Inflammatory macrophage treated with lipopolysaccharide for 1 hour (primary cell): ENCODE measurements at regions not wholly inside any gene's neighbourhood (a gene's known extent, or its start where the extent isn't known, plus 50 kb on each side); places are given as distances from the start of the nearest gene placed in this dataset.
"Not testable (repeated sequence)": the region's sequence is repeated elsewhere in the genome, so short reads cannot be mapped to it uniquely, and the experiment has no call there.

ENCODE experiments used
- DNase-seq, 2 donors: peaks; one replicate each; pipeline ENCODE4 v3.0.0-alpha.2; 2020 to 2022

GRCh38 chr6:44036699-44037101, 90.6 kb downstream of the MRPL14 start:
- peak; percentile 70 to 73 for DNase-seq

DNA sequence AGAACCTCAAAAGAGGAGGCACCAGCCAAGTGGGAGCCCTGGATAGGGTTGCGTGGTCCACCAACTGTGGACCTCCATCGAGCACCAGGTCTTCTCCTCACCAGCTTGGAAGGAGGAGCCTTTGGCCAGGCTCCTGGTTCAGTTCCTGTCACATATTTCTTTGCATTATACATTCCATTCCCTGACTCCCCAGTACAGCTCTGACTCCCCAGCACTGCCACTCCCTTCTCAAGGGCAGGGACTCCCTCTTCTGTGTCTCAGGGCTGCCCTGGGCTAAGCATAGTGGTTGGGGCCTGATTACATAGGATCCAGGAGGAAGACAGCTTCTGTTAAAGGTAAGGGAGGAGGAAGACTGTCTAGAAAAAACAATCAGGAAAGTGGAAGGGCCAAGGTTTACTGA, 91.1 kb downstream of the MRPL14 start:
- DNase-seq: no peak

DNA sequence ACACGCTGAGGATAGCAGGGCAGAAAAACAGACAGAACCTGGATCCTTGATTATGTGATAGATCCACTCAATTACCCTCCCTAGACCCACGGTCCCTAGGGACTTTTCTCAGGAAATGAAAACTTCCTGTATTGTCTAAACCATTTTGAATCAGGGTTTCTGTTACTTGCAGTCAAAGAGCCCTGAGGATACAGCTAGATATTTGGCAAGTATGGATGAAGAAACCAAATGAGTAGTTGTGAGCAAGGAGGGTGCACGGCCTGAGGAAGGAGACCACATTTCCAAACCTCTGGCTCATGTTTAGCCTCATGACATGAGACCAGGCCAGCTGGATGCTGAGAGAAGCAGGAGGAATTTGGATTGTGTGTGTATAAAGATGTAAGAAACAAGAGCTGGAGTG, 91.6 kb downstream of the MRPL14 start:
- DNase-seq: peak; percentile 77 to 87

DNA sequence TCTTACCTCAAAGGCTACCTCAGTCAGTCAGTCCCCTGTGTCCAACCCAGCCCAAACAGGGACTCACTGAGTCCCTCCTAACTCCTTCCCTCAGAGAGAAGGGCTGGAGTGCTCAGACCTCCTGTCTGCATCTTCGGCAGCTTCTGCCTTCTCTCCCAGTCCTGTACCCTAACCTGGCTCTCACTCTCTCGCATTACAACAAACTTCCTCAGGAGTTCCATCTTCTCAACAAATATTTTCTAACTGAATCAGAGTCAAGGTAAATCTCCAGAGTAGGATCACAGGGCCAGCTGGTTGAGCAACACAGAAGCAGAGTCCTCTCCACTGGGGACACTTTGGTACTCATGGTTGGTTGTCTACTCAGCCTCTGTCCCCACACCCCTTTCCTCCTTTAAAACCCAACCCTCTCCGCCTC, 92.3 kb downstream of the MRPL14 start:
- no peak for DNase-seq

GRCh38 chr6:44034391-44034861, 92.8 kb downstream of the MRPL14 start:
- peak; percentile 33 to 61 for DNase-seq

DNA sequence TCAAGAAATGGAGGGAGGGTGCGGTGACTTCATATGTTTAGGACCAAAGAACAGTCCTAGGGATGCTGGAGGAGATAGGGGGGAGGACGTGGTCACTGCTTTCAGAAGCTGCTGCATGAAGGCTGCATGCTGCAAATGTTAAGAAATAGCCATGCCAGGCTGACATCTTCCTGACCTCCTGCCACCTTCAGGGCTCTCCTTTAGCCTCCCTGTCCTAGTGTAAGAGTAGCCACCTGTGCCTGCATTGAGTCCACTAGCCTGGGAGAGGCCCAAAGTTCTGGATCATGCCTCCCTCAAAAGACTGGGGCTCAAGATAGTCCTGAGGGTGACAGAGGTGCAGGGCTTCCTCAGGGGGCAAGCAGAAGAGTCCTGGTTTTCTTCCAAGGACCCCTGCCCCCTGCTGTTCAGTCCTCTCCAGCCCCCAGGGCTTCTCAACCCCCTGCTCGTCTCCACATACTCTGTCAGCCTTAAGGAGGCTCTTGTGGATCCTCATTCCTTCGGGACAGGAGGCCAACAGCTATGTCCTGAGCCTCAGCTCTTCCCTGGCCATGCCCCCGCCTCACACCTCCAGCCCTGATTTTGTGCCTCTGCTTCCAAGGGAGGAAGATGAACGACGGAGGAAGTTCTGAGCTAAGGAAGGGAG, 96.3 kb downstream of the MRPL14 start:
- no peak for DNase-seq

DNA sequence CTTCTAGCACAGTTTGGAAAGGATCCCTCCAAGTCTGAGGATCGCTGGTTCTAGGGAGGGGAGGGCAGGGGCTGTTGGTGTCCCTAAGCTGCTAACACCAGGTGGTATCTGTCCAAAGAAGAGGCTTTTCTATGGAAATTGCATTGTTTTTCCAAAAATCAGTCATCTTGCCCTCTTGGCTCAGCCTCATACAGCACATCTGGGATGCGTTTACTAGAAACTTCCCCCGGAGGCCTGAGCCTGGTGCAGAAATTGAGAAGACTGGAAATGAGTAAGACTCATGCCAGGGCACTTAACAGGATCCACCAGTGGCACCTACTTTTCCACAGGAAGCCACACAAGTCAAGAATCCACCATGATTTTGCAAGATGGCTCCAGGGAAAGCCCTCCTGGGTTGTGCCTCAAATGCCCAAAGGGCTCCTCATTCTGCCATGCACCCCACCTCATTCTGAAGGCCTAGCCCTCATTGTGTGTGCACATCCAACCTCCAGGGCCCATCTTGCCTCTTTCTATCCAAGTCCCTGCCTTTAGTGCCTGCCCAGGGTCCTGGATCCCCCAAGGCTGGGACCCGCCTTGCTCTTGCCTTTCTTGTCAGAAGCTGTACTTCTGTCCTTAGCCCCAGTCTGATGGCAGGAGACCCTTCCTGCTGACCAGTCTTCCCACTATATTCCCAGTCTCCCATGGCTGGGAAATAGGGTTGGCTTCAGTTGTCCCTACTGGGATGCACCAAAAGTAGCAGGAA, 97.6 kb downstream of the MRPL14 start:
- no peak for DNase-seq

DNA sequence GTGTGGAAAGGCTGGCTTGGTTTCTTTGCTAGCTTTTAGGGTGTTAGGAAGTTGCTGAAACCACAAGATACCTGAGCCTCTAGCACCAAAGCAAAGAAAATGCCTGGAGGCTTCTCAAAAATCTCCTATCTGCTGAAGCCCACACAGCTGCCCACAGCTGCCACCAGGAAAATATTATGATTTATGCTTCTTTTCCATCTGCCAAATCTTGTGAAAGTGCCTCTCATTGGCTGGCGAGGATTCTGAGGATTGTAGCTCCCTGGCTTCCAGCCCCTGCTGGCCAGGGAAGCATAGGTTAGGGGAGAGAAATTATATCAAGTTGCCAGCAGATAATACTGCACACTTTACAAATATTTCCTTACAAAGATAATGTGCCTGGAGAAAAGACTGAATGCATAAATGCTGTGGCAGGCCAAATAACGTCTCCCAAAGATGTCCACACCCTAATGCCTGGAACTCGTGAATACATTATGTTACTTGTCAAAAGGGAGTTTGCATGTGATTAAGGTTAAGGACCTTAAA, 98.4 kb downstream of the MRPL14 start:
- no peak for DNase-seq

- no peak for DNase-seq
Measured at GRCh38 chr6:44025226-44025625, 102.0 kb downstream of the MRPL14 start.

DNA sequence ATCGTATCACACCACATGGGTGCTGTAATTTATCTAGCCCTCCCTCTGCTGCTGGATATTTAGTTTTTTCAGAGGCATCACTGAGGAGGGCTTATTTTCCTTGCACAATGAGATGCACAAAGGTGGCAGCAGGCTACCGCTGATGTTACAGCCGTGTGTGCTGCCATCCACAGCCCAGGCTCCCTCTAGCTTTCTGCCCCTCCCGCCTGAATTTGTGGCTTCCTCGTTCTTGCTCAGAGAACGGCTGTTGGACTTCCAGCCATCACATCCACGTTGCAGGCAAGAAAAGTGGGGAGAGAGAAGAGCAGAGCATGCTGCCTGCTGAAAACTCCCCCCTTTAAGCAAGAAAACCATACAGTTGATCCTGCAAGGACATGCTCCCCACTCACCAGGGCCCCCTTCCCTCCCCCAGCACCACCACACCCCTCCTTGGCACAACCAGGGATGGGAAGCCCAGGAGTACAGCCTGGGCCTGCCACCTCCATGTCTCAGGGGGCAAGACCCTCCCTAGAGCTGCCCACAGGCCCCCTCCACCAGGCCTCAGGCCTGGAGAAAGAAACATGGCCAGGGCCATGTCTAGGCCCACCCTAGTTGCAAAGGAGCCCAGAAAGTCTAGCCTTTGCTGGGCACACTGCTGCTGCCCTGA, 102.6 kb downstream of the MRPL14 start:
- DNase-seq: no peak

- no peak for DNase-seq
Measured at GRCh38 chr6:44023586-44024454, 103.4 kb downstream of the MRPL14 start.

- DNase-seq: no peak
Measured at GRCh38 chr6:44022671-44023352, 104.4 kb downstream of the MRPL14 start.

DNA sequence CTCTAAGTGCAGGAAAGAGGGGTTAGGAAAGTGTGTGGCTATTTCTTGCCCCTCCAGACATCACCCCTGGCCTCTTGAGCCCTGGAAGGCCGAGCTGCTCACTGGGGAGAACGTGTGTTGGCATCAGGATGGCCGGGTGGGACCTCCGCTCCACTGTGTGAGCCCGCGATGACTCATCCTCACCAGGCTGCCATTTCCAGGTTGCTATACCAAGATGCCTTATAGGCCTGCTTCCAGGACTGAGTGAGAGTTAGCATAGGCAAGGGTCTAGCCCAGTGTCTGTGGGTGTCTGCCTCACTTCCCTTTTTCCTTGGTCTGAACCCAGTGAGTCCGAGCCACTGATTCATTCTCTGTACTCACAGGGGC, 105.0 kb downstream of the MRPL14 start:
- DNase-seq: peak; percentile 58 to 65

DNA sequence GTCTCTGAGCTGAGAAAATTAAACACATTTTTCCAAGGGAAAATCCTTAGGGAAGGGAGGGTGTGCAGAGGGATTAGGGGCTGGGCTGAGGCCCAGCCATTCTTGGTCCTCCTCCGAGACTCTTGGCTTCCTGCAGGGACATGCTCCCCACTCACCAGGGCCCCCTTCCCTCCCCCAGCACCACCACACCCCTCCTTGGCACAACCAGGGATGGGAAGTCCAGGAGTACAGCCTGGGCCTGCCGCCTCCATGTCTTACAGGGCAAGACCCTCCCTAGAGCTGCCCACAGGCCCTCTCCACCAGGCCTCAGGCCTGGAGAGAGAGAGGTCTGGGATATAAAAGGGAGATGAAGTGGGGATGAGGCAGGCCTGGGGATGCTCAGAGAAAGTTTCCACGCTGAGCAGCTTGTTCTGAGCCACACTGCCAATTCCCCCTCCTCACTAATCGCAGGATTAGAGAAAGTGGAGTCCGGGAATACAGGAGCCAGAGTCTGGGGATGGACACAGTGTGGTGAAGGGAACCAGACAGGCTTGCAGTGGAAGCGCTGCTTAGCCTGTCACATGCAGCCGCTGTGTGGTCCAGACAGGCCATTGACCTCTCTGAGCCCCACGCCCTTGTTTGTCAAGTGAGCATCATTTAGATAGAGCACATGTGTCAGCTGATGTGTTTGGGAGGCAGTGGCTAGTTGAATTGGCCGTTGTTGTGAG, 105.5 kb downstream of the MRPL14 start:
- no peak for DNase-seq

DNA sequence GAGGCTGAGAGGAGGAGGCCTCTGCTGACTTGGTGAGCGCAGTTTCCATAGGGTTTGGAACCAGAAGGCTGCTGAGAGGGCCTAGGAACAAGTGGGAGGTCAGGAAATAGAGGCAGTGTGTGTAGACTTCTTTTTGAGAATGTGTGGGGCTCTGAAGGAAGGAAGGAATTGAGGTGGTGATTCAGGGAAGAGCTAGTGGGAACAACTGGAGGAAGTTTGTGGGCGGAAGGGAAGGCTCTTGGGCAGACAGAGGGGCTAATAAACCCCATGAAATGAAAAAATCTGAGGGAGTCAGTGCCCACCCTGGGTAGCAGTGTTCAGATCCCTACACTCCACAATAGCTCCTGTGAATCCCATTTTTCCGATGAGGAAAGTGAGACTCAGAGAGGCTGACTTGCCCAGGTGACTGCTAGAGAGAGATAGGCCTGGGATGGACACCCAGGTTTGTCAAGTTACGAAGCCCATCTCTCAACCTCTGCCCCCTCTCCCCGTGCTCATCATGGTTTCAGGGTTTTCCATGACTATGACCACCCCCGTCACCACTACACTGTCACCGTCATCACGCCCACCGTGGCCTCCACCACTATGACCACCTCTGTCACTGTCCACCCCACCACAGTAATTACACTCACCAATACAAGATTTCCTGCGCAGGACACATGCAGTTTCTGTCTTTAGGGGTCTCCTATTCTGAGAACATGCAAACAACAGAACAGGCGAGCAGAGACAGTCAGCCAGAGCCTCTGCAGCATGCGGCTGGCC, 106.4 kb downstream of the MRPL14 start:
- DNase-seq: no peak

GRCh38 chr6:44020148-44020547, 107.1 kb downstream of the MRPL14 start:
- DNase-seq: no peak

- not testable (repeated sequence) for DNase-seq
Measured at GRCh38 chr6:44017307-44017706, 109.9 kb downstream of the MRPL14 start.

GRCh38 chr6:44016131-44016870, 111.0 kb downstream of the MRPL14 start:
- no peak for DNase-seq

DNA sequence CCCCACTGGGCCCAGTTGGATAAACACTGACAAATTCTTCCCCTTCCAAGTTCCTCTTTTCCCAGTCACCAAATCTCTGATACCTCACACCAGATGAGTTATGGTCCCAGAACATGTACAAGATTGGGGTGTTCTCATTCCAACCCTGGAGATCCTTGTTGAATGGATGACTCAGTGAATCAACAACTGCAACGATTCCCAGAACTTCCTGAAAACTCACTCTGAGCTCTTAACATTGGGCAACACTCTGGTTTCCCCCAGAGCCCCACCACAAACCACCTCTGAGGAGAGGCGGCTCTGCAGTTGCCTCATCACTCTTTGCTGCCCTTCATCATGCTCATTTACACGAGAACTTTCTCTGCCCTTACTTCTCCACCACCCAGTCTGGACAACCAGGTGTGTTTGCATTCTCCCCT, 115.2 kb downstream of the MRPL14 start:
- DNase-seq: peak; percentile 87 to 93

- no peak for DNase-seq
Measured at GRCh38 chr6:44011350-44011920, 115.8 kb downstream of the MRPL14 start.
